PC-3 (cell line): ENCODE measurements at regions not wholly inside any gene's neighbourhood (a gene's known extent, or its start where the extent isn't known, plus 50 kb on each side); places are given as distances from the start of the nearest gene placed in this dataset.
A peak's percentile ranks its signal among the peaks of the same experiment; 100 is the strongest.

ENCODE experiments used
- ATAC-seq: fragments of 200-7000 bp; cut with Tn5 transposase; 2 replicates; pipeline ENCODE4 v1.9.1; 2020; ENCODE audit warnings: mild to moderate bottlenecking, moderate library complexity
- BruUV-seq: library from RNA; stranded (reverse); fragments of 400-500 nt; replicated peaks from 2 replicates; lab custom pipeline; 2021; lab: Mats Ljungman, UMichigan
- CTCF ChIA-PET: fragments of 300-600 bp; sonication (Branson Sonifier 250); formaldehyde crosslinking; loops from one replicate; lab custom pipeline; 2022; ENCODE audit warnings: antibody characterized with exemption; lab: Charles Lee
- POLR2A ChIA-PET: fragments of 300-600 bp; sonication (Branson Sonifier 250); formaldehyde crosslinking; loops from one replicate; lab custom pipeline; 2022; ENCODE audit warnings: antibody characterized with exemption; ENCODE audit not compliant: unreplicated experiment; lab: Charles Lee
- DNase-seq: peaks from one replicate; pipeline ENCODE4 v3.0.0-alpha.2; 2015
- H2AFZ ChIP-seq: fragments of 300-600 bp; sonication (generic); 2 replicates; pipeline ENCODE4 v1.6.0; 2016; ENCODE audit warnings: antibody characterized with exemption, low read length
- H3F3A ChIP-seq: fragments of 300-600 bp; sonication (generic); one replicate; pipeline ENCODE4 v1.6.0; 2017; ENCODE audit warnings: antibody characterized with exemption, low read length, control low read depth, mild to moderate bottlenecking; ENCODE audit not compliant: unreplicated experiment
- H3K27ac ChIP-seq: fragments of 300-600 bp; sonication (generic); 2 replicates; pipeline ENCODE4 v1.5.1; 2016; ENCODE audit warnings: mild to moderate bottlenecking, low read length
- H3K27me3 ChIP-seq: fragments of 300-600 bp; sonication (generic); 2 replicates; pipeline ENCODE4 v1.6.1; 2016; ENCODE audit warnings: low read length, mixed read lengths
- H3K36me3 ChIP-seq: fragments of 300-600 bp; sonication (generic); 2 replicates; pipeline ENCODE4 v1.6.1; 2016; ENCODE audit warnings: low read depth, mixed run types, low read length, mixed read lengths
- H3K4me1 ChIP-seq: fragments of 300-600 bp; sonication (generic); 2 replicates; pipeline ENCODE4 v1.5.1; 2016; ENCODE audit warnings: low read length; ENCODE audit not compliant: insufficient read depth
- H3K4me2 ChIP-seq: fragments of 300-600 bp; sonication (generic); 2 replicates; pipeline ENCODE4 v1.6.0; 2016; ENCODE audit warnings: low read length
- H3K4me3 ChIP-seq: fragments of 300-600 bp; sonication (generic); 2 replicates; pipeline ENCODE4 v1.5.1; 2016; ENCODE audit warnings: mild to moderate bottlenecking, low read length, mixed read lengths
- H3K79me2 ChIP-seq: fragments of 300-600 bp; sonication (generic); 2 replicates; pipeline ENCODE4 v1.6.1; 2017; ENCODE audit warnings: low read length, mixed read lengths
- H3K9ac ChIP-seq: fragments of 300-600 bp; sonication (generic); 2 replicates; pipeline ENCODE4 v1.6.0; 2016; ENCODE audit warnings: mild to moderate bottlenecking, low read length
- H3K9me2 ChIP-seq: fragments of 300-600 bp; sonication (generic); replicated peaks from 2 replicates; pipeline ENCODE4 v1.6.1; 2016; ENCODE audit warnings: mixed run types, low read length, mixed read lengths
- H3K9me3 ChIP-seq: fragments of 300-600 bp; sonication (generic); 2 replicates; pipeline ENCODE4 v1.6.1; 2016; ENCODE audit warnings: low read length, mixed read lengths
- H4K20me1 ChIP-seq: fragments of 300-600 bp; sonication (generic); 2 replicates; pipeline ENCODE4 v1.6.1; 2016; ENCODE audit warnings: low read length, mixed read lengths
- CTCF ChIP-seq: fragments of 300-600 bp; sonication (generic); conservative IDR thresholded peaks from 2 replicates; pipeline ENCODE4 v1.5.1; 2017; ENCODE audit warnings: antibody characterized with exemption, low read depth, mild to moderate bottlenecking, low read length
- EZH2 ChIP-seq: fragments of 300-600 bp; sonication (generic); IDR thresholded peaks from one replicate; pipeline ENCODE4 v1.6.1; 2017; ENCODE audit warnings: antibody characterized with exemption, mild to moderate bottlenecking, low read length; ENCODE audit not compliant: unreplicated experiment
- EZH2phosphoT487 ChIP-seq: fragments of 300-600 bp; sonication (generic); IDR thresholded peaks from 2 replicates; pipeline ENCODE4 v1.6.1; 2018; ENCODE audit warnings: mild to moderate bottlenecking, antibody characterized with exemption, low read length, borderline replicate concordance
- intact Hi-C: fragments of 100-400 bp; cut with micrococcal nuclease; formaldehyde crosslinking; loops from 2 replicates; pipeline ENCODE4 v1.9.0; 2023

GRCh38 chr10:8485032-8485431 lies 430.5 kb downstream of the GATA3 start:
- Histone ChIP-seq H3K79me2 (no peaks in the 10 kb centered on the region), H2AFZ (no peak overlapping the region), H3K4me2 (no peak overlapping the region), H3F3A (no peaks in the 10 kb centered on the region), H3K4me1 (no peaks in the 10 kb centered on the region), H3K27me3 (peaks cover 27% of the 10 kb centered on the region), H3K9me3 (no peaks in the 10 kb centered on the region), H3K4me3 (no peak overlapping the region), H3K9me2 (no peaks in the 10 kb centered on the region), H3K27ac (no peak overlapping the region), H4K20me1 (no peaks in the 10 kb centered on the region), H3K9ac (no peak overlapping the region), H3K36me3 (no peaks in the 10 kb centered on the region)
- ChIA-PET POLR2A (no interaction called here), CTCF (no interaction called here)
- TF ChIP-seq EZH2: no peak
- TF ChIP-seq EZH2phosphoT487: no peak
- no peak for TF ChIP-seq CTCF
- intact Hi-C loops: no loop called here
- no peak for ATAC-seq
- no TSS peak for BruUV-seq
- DNase-seq: no peak

DNA sequence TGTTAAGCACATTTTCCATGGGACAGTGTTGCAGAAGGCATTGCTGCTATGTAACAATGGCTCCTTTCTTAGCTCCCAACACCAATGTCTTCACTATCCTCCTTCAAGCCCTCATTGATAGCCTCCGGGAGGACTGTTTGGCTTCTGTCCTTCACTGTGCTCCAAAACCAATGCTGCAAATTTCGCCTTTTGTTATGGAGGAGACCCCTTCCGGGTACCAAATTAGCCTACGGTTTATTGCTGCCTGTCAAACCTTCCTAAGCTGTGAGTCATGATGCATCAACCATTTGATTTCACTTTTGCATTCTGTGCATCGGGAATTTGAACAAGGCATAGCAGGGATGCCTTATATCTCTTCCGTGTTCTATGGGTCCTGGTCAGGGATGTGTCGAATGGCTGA lies 432.9 kb downstream of the GATA3 start:
- no peak for TF ChIP-seq EZH2
- TF ChIP-seq EZH2phosphoT487: no peak
- ChIA-PET CTCF (no interaction called here), POLR2A (no interaction called here)
- no peaks in the 10 kb centered on the region for H4K20me1 ChIP-seq
- H3K9ac ChIP-seq: no peak overlapping the region
- BruUV-seq: no TSS peak
- no peaks in the 10 kb centered on the region for H3K4me1 ChIP-seq
- no peaks in the 10 kb centered on the region for H3K36me3 ChIP-seq
- ATAC-seq (no peak), DNase-seq (peak; percentile 50)
- no peaks in the 10 kb centered on the region for H3K79me2 ChIP-seq
- H3K4me3 ChIP-seq: no peak overlapping the region
- no peak overlapping the region for H2AFZ ChIP-seq
- intact Hi-C loops: no loop called here
- H3K4me2 ChIP-seq: no peak overlapping the region
- H3K27me3 ChIP-seq: peaks cover 33% of the 10 kb centered on the region
- no peak overlapping the region for H3K27ac ChIP-seq
- H3K9me3 ChIP-seq: no peaks in the 10 kb centered on the region
- H3K9me2 ChIP-seq: no peaks in the 10 kb centered on the region
- H3F3A ChIP-seq: no peaks in the 10 kb centered on the region

- Histone ChIP-seq H3K27ac (no peak overlapping the region), H3K4me2 (no peak overlapping the region), H3K27me3 (peaks cover 34% of the 10 kb centered on the region), H3K79me2 (no peaks in the 10 kb centered on the region), H3K4me3 (no peak overlapping the region), H3K4me1 (no peaks in the 10 kb centered on the region), H3K9me2 (no peaks in the 10 kb centered on the region), H2AFZ (no peak overlapping the region), H3F3A (no peaks in the 10 kb centered on the region), H3K9me3 (no peaks in the 10 kb centered on the region), H3K9ac (no peak overlapping the region), H3K36me3 (no peaks in the 10 kb centered on the region), H4K20me1 (no peaks in the 10 kb centered on the region)
- DNase-seq (no peak), ATAC-seq (no peak)
- TF ChIP-seq EZH2: no peak
- no peak for TF ChIP-seq CTCF
- TF ChIP-seq EZH2phosphoT487: no peak
- intact Hi-C loops: no loop called here
- CTCF ChIA-PET: no interaction called here
- POLR2A ChIA-PET: no interaction called here
- BruUV-seq: no TSS peak
These were observed 434.7 kb downstream of the GATA3 start for GRCh38 chr10:8489232-8489631.
